ENCODE measurements at regions not wholly inside any gene's neighbourhood (a gene's known extent, or its start where the extent isn't known, plus 50 kb on each side); places are given as distances from the start of the nearest gene placed in this dataset.
"Not testable (repeated sequence)": the region's sequence is repeated elsewhere in the genome, so short reads cannot be mapped to it uniquely, and the experiment has no call there.

GRCh38 chr11:80779905-80780605 is 1339.2 kb upstream of the TENM4 start:
- no peak for DNase-seq (ENCODE audit: low read depth)

GRCh38 chr11:80778941-80779340 is 1338.1 kb upstream of the TENM4 start:
- DNase-seq (ENCODE audit: low read depth) = no peak

- DNase-seq (ENCODE audit: low read depth) = no peak
Observed at GRCh38 chr11:80778432-80778831, 1337.6 kb upstream of the TENM4 start.

GRCh38 chr11:80773919-80774318 is 1333.1 kb upstream of the TENM4 start:
- DNase-seq (ENCODE audit: low read depth) = no peak

GRCh38 chr11:80771017-80771416 is 1330.2 kb upstream of the TENM4 start:
- DNase-seq (ENCODE audit: low read depth) = no peak

- no peak for DNase-seq (ENCODE audit: low read depth)
Observed at GRCh38 chr11:80758787-80759186, 1318.0 kb upstream of the TENM4 start.

GRCh38 chr11:80748207-80748925 is 1307.5 kb upstream of the TENM4 start:
- DNase-seq (ENCODE audit: low read depth) = no peak

GRCh38 chr11:80746300-80746699 is 1305.5 kb upstream of the TENM4 start:
- no peak for DNase-seq (ENCODE audit: low read depth)

- DNase-seq (ENCODE audit: low read depth) = no peak
Observed at GRCh38 chr11:80745416-80745815, 1304.6 kb upstream of the TENM4 start.

GRCh38 chr11:80733790-80734189 is 1293.0 kb upstream of the TENM4 start:
- DNase-seq (ENCODE audit: low read depth) = no peak

GRCh38 chr11:80733361-80733760 is 1292.5 kb upstream of the TENM4 start:
- DNase-seq (ENCODE audit: low read depth) = no peak

GRCh38 chr11:80727315-80727714 is 1286.5 kb upstream of the TENM4 start:
- no peak for DNase-seq (ENCODE audit: low read depth)

- no peak for DNase-seq (ENCODE audit: low read depth)
Observed at GRCh38 chr11:80726236-80726635, 1285.4 kb upstream of the TENM4 start.

GRCh38 chr11:80724366-80724765 is 1283.5 kb upstream of the TENM4 start:
- no peak for DNase-seq (ENCODE audit: low read depth)

- no peak for DNase-seq (ENCODE audit: low read depth)
Observed at GRCh38 chr11:80722629-80723028, 1281.8 kb upstream of the TENM4 start.

GRCh38 chr11:80720295-80720694 is 1279.5 kb upstream of the TENM4 start:
- DNase-seq (ENCODE audit: low read depth) = no peak

- DNase-seq (ENCODE audit: low read depth) = no peak
Observed at GRCh38 chr11:80719292-80719646, 1278.4 kb upstream of the TENM4 start.

- no peak for DNase-seq (ENCODE audit: low read depth)
Observed at GRCh38 chr11:80718611-80719291, 1277.9 kb upstream of the TENM4 start.

GRCh38 chr11:80702264-80702663 is 1261.4 kb upstream of the TENM4 start:
- no peak for DNase-seq (ENCODE audit: low read depth)

- DNase-seq (ENCODE audit: low read depth) = no peak
Observed at GRCh38 chr11:80700386-80700785, 1259.6 kb upstream of the TENM4 start.

- not testable (repeated sequence) for DNase-seq (ENCODE audit: low read depth)
Observed at GRCh38 chr11:80699406-80700177, 1258.8 kb upstream of the TENM4 start.

GRCh38 chr11:80698637-80699036 is 1257.8 kb upstream of the TENM4 start:
- DNase-seq (ENCODE audit: low read depth) = no peak
